Esophagus squamous epithelium (tissue), 5 donors: ENCODE measurements at regions not wholly inside any gene's neighbourhood (a gene's known extent, or its start where the extent isn't known, plus 50 kb on each side); places are given as distances from the start of the nearest gene placed in this dataset.
"Not testable (repeated sequence)": the region's sequence is repeated elsewhere in the genome, so short reads cannot be mapped to it uniquely, and the experiment has no call there.

ENCODE experiments used
- DNase-seq: peaks from one replicate; lab custom pipeline; 2025; lab: John Stamatoyannopoulos, UW
- H3K27ac ChIP-seq, 4 donors: fragments of 200-600 bp; sonication (generic); one replicate each; pipeline ENCODE4 v1.5.1; 2016 to 2019; ENCODE audit warnings: mild to moderate bottlenecking in 1 of 4
- H3K27me3 ChIP-seq, 4 donors: fragments of 200-600 bp; sonication (generic); 1 replicate in 3 of 4; 2 replicates in 1 of 4; pipeline versions ENCODE4 v1.5.1 to v1.6.0; 2017 to 2021; ENCODE audit warnings: antibody characterized with exemption in 1 of 4
- H3K36me3 ChIP-seq, 3 donors: fragments of 200-600 bp; sonication (generic); one replicate each; pipeline ENCODE4 v1.5.1; 2016 to 2019
- H3K4me1 ChIP-seq, 3 donors: fragments of 200-600 bp; sonication (generic); one replicate each; pipeline ENCODE4 v1.5.1; 2017 to 2019
- H3K4me3 ChIP-seq, 4 donors: fragments of 200-600 bp; sonication (generic); 1 replicate in 3 of 4; 2 replicates in 1 of 4; pipeline ENCODE4 v1.5.1; 2016 to 2019; ENCODE audit warnings: mild to moderate bottlenecking in 2 of 4, moderate library complexity in 1 of 4
- H3K9me3 ChIP-seq, 3 donors: fragments of 200-600 bp; sonication (generic); one replicate each; pipeline ENCODE4 v1.5.1; 2016 to 2019
- CTCF ChIP-seq, 6 experiments: fragments of 450-650 bp in 4 of 6; fragments of 200-600 bp in 2 of 6; sonication (generic) in 2 of 6; IDR thresholded peaks; one replicate each; pipeline ENCODE4 v1.5.1; 2016 to 2019; ENCODE audit warnings: antibody characterized with exemption in 6 of 6, mild to moderate bottlenecking in 4 of 6, moderate library complexity in 4 of 6
- POLR2A ChIP-seq, 4 donors: fragments of 450-650 bp; IDR thresholded peaks; one replicate each; pipeline ENCODE4 v1.6.1; 2017; ENCODE audit warnings: antibody characterized with exemption in 4 of 4, mild to moderate bottlenecking in 4 of 4, moderate library complexity in 3 of 4
- WGBS, 2 donors: methylation state at CpG; one replicate each; pipeline ENCODE4 v1.1.5; 2018; 5-methylcytosine and 5-hydroxymethylcytosine counted together
- intact Hi-C: fragments of 100-400 bp; cut with DNase I; formaldehyde crosslinking; loops from one replicate; pipeline ENCODE4 v1.15.0; 2022
- donor health status: DM: yes; HTN: yes; CAD: no.

GRCh38 chrX:53795576-53795975, 109.1 kb upstream of the HUWE1 start:
- no peak overlapping the region for H3K4me3 ChIP-seq
- DNase-seq: no peak
- H3K27ac ChIP-seq: no peak overlapping the region
- no peaks in the 10 kb centered on the region for H3K4me1 ChIP-seq
- 5 to 25% methylated on average over 2 of the region's 2 CpGs for WGBS, 2 donors
- H3K9me3 ChIP-seq: peaks cover 0 to 3% (median 0%) of the 10 kb centered on the region in 3 donors
- no peaks in the 10 kb centered on the region for H3K36me3 ChIP-seq
- intact Hi-C loops: no loop called here
- no peak for TF ChIP-seq CTCF (IDR thresholded peaks at IDR 0.05)
- TF ChIP-seq POLR2A (IDR thresholded peaks at IDR 0.05): no peak
- no peaks in the 10 kb centered on the region for H3K27me3 ChIP-seq

GRCh38 chrX:53794181-53794580, 107.7 kb upstream of the HUWE1 start:
- H3K9me3 ChIP-seq: peaks cover 0 to 3% (median 0%) of the 10 kb centered on the region in 3 donors
- intact Hi-C loops: no loop called here
- no peak overlapping the region for H3K4me3 ChIP-seq
- H3K4me1 ChIP-seq: no peaks in the 10 kb centered on the region
- H3K36me3 ChIP-seq: no peaks in the 10 kb centered on the region
- no peak for DNase-seq
- H3K27ac ChIP-seq: no peak overlapping the region
- TF ChIP-seq CTCF (IDR thresholded peaks at IDR 0.05): no peak
- no peak for TF ChIP-seq POLR2A (IDR thresholded peaks at IDR 0.05)
- WGBS, 2 donors: 82% methylated on average over 2 of the region's 2 CpGs; no CpG with 5 or more reads in 1 of the 2 donors
- no peaks in the 10 kb centered on the region for H3K27me3 ChIP-seq

GRCh38 chrX:53768865-53769264, 82.3 kb upstream of the HUWE1 start:
- intact Hi-C loops: no loop called here
- Histone ChIP-seq H3K9me3 (no peaks in the 10 kb centered on the region), H3K27me3 (no peaks in the 10 kb centered on the region), H3K4me3 (no peak overlapping the region), H3K27ac (no peak overlapping the region), H3K36me3 (no peaks in the 10 kb centered on the region), H3K4me1 (no peaks in the 10 kb centered on the region)
- TF ChIP-seq CTCF (IDR thresholded peaks at IDR 0.05) (no peak), POLR2A (IDR thresholded peaks at IDR 0.05) (no peak)
- DNase-seq: no peak
- 38 to 69% methylated on average over 2 to 7 of the region's 7 CpGs for WGBS, 2 donors

- TF ChIP-seq POLR2A (IDR thresholded peaks at IDR 0.05) (no peak), CTCF (IDR thresholded peaks at IDR 0.05) (no peak)
- Histone ChIP-seq H3K36me3 (no peaks in the 10 kb centered on the region), H3K4me3 (no peak overlapping the region), H3K27me3 (no peaks in the 10 kb centered on the region), H3K27ac (no peak overlapping the region), H3K4me1 (no peaks in the 10 kb centered on the region), H3K9me3 (no peaks in the 10 kb centered on the region)
- DNase-seq: no peak
- 74 to 75% methylated on average over 5 of the region's 5 CpGs for WGBS, 2 donors
- intact Hi-C loops: no loop called here
Observed at GRCh38 chrX:53768451-53768850, 81.9 kb upstream of the HUWE1 start.

- intact Hi-C loops: no loop called here
- Histone ChIP-seq H3K4me3 (no peak overlapping the region), H3K4me1 (no peaks in the 10 kb centered on the region), H3K27ac (no peak overlapping the region), H3K9me3 (no peaks in the 10 kb centered on the region), H3K27me3 (no peaks in the 10 kb centered on the region), H3K36me3 (no peaks in the 10 kb centered on the region)
- 0% methylated on average over 1 of the region's 1 CpG for WGBS, 2 donors
- TF ChIP-seq CTCF (IDR thresholded peaks at IDR 0.05) (no peak), POLR2A (IDR thresholded peaks at IDR 0.05) (no peak)
- no peak for DNase-seq
Observed at GRCh38 chrX:53767544-53767943, 81.0 kb upstream of the HUWE1 start.

GRCh38 chrX:53757181-53757580, 70.7 kb upstream of the HUWE1 start:
- H3K4me1 ChIP-seq, H3K27me3 ChIP-seq, DNase-seq, H3K27ac ChIP-seq, H3K36me3 ChIP-seq, H3K4me3 ChIP-seq, H3K9me3 ChIP-seq, intact Hi-C loops: not testable (repeated sequence)
- WGBS, 2 donors: 78 to 80% methylated on average over 1 of the region's 1 CpG
